AG09319 (cell line): ENCODE measurements at regions not wholly inside any gene's neighbourhood (a gene's known extent, or its start where the extent isn't known, plus 50 kb on each side); places are given as distances from the start of the nearest gene placed in this dataset.

Source experiments
- DNase-seq: peaks from one replicate; pipeline ENCODE4 v3.0.0-alpha.2; 2010; ENCODE audit warnings: low read depth; ENCODE audit errors: extremely low read depth
- CTCF ChIP-seq: IDR thresholded peaks from 2 replicates; pipeline ENCODE4 v1.5.1; 2011; ENCODE audit warnings: low read depth, mild to moderate bottlenecking, inconsistent platforms, low read length, moderate library complexity

GRCh38 chr5:21665524-21665923, 1187.6 kb downstream of the CDH12 start:
- TF ChIP-seq CTCF = no peak
- DNase-seq = no peak

GRCh38 chr5:21663082-21663481, 1190.1 kb downstream of the CDH12 start:
- no peak for DNase-seq
- no peak for TF ChIP-seq CTCF

GRCh38 chr5:21661184-21661583, 1192.0 kb downstream of the CDH12 start:
- DNase-seq = no peak
- TF ChIP-seq CTCF = no peak

- DNase-seq = no peak
- TF ChIP-seq CTCF = no peak
Observed at GRCh38 chr5:21654556-21654955, 1198.6 kb downstream of the CDH12 start.

GRCh38 chr5:21649969-21650368, 1203.2 kb downstream of the CDH12 start:
- TF ChIP-seq CTCF = no peak
- DNase-seq = no peak

GRCh38 chr5:21646469-21646868, 1206.7 kb downstream of the CDH12 start:
- TF ChIP-seq CTCF = no peak
- no peak for DNase-seq

GRCh38 chr5:21644032-21644431, 1209.1 kb downstream of the CDH12 start:
- no peak for DNase-seq
- no peak for TF ChIP-seq CTCF
